ENCODE measurements at regions not wholly inside any gene's neighbourhood (a gene's known extent, or its start where the extent isn't known, plus 50 kb on each side); places are given as distances from the start of the nearest gene placed in this dataset.
"Not testable (repeated sequence)": the region's sequence is repeated elsewhere in the genome, so short reads cannot be mapped to it uniquely, and the experiment has no call there.

GRCh38 chr4:142897518-142897917, 51.4 kb upstream of the INPP4B start:
- not testable (repeated sequence) for DNase-seq

GRCh38 chr4:142900622-142901021, 54.5 kb upstream of the INPP4B start:
- DNase-seq: no peak

- no peak for DNase-seq
Observed at GRCh38 chr4:142901166-142901662, 55.1 kb upstream of the INPP4B start.

- not testable (repeated sequence) for DNase-seq
Observed at GRCh38 chr4:142903617-142904016, 57.5 kb upstream of the INPP4B start.

GRCh38 chr4:142909908-142910307, 63.8 kb upstream of the INPP4B start:
- no peak for DNase-seq

GRCh38 chr4:142913034-142913433, 66.9 kb upstream of the INPP4B start:
- DNase-seq: no peak

- no peak for DNase-seq
Observed at GRCh38 chr4:142913461-142914030, 67.4 kb upstream of the INPP4B start.

- DNase-seq: no peak
Observed at GRCh38 chr4:142917678-142918077, 71.6 kb upstream of the INPP4B start.

- DNase-seq: no peak
Observed at GRCh38 chr4:142922720-142923119, 76.6 kb upstream of the INPP4B start.

GRCh38 chr4:142923619-142924018, 77.5 kb upstream of the INPP4B start:
- DNase-seq: no peak

GRCh38 chr4:142925161-142925560, 79.1 kb upstream of the INPP4B start:
- no peak for DNase-seq

GRCh38 chr4:142927721-142928120, 81.6 kb upstream of the INPP4B start:
- no peak for DNase-seq

- DNase-seq: no peak
Observed at GRCh38 chr4:142929526-142929925, 83.4 kb upstream of the INPP4B start.

- no peak for DNase-seq
Observed at GRCh38 chr4:142933207-142933606, 87.1 kb upstream of the INPP4B start.

- no peak for DNase-seq
Observed at GRCh38 chr4:142940425-142941330, 94.6 kb upstream of the INPP4B start.

GRCh38 chr4:142944565-142944964, 98.5 kb upstream of the INPP4B start:
- no peak for DNase-seq

GRCh38 chr4:142952821-142953580, 106.9 kb upstream of the INPP4B start:
- DNase-seq: no peak

- DNase-seq: no peak
Observed at GRCh38 chr4:142954415-142954814, 108.3 kb upstream of the INPP4B start.

- DNase-seq: no peak
Observed at GRCh38 chr4:142955501-142955900, 109.4 kb upstream of the INPP4B start.

GRCh38 chr4:142959173-142959572, 113.1 kb upstream of the INPP4B start:
- no peak for DNase-seq

- DNase-seq: no peak
Observed at GRCh38 chr4:142960126-142960525, 114.0 kb upstream of the INPP4B start.

GRCh38 chr4:142960867-142961644, 115.0 kb upstream of the INPP4B start:
- DNase-seq: no peak

- no peak for DNase-seq
Observed at GRCh38 chr4:142961866-142962265, 115.8 kb upstream of the INPP4B start.

Data from T1000 (cell line).